Astrocyte (in vitro differentiated cells and primary cell): ENCODE measurements at regions not wholly inside any gene's neighbourhood (a gene's known extent, or its start where the extent isn't known, plus 50 kb on each side); places are given as distances from the start of the nearest gene placed in this dataset.
A peak's percentile ranks its signal among the peaks of the same experiment; 100 is the strongest.
"Not testable (repeated sequence)": the region's sequence is repeated elsewhere in the genome, so short reads cannot be mapped to it uniquely, and the experiment has no call there.

ENCODE experiments used
- DNase-seq: peaks from one replicate; pipeline ENCODE4 v3.0.0-alpha.2; 2010; ENCODE audit warnings: low read depth
- FAIRE-seq: peaks from 2 replicates; lab custom pipeline; 2011; peaks lifted over from hg19 to GRCh38; lab: Jason Lieb, UNC
- H2AFZ ChIP-seq: 2 replicates; pipeline ENCODE4 v1.6.0; 2012; ENCODE audit warnings: low read depth, low read length, inconsistent platforms
- H3K27ac ChIP-seq: 2 replicates; pipeline ENCODE4 v1.5.1; 2011; ENCODE audit warnings: low read depth, low read length, inconsistent platforms
- H3K27me3 ChIP-seq: 2 replicates; pipeline ENCODE4 v1.6.0; 2011; ENCODE audit warnings: low read length, inconsistent platforms; ENCODE audit not compliant: insufficient read depth
- H3K36me3 ChIP-seq: 2 replicates; pipeline ENCODE4 v1.5.1; 2011; ENCODE audit warnings: low read length, inconsistent platforms; ENCODE audit not compliant: insufficient read depth
- H3K4me1 ChIP-seq: 2 replicates; pipeline ENCODE4 v1.5.1; 2011; ENCODE audit warnings: low read length, inconsistent platforms; ENCODE audit not compliant: insufficient read depth
- H3K4me2 ChIP-seq: 2 replicates; pipeline ENCODE4 v1.6.0; 2012; ENCODE audit warnings: low read length, inconsistent platforms
- H3K4me3 ChIP-seq: 2 replicates; pipeline ENCODE4 v1.5.1; 2011; ENCODE audit warnings: low read depth, mild to moderate bottlenecking, low read length, inconsistent platforms; ENCODE audit not compliant: insufficient read depth
- H3K79me2 ChIP-seq: 2 replicates; pipeline ENCODE4 v1.6.0; 2012; ENCODE audit warnings: mild to moderate bottlenecking, low read length, inconsistent platforms; ENCODE audit not compliant: insufficient read depth
- H3K9ac ChIP-seq: 2 replicates; pipeline ENCODE4 v1.6.0; 2012; ENCODE audit warnings: mild to moderate bottlenecking, low read length, inconsistent platforms
- H3K9me3 ChIP-seq: 2 replicates; pipeline ENCODE4 v1.5.1; 2012; ENCODE audit warnings: low read depth, mild to moderate bottlenecking, low read length, inconsistent platforms; ENCODE audit not compliant: insufficient read depth
- H4K20me1 ChIP-seq: 2 replicates; pipeline ENCODE4 v1.6.0; 2012; ENCODE audit warnings: low read length, inconsistent platforms; ENCODE audit not compliant: insufficient read depth
- H3K27ac Mint-ChIP-seq: one replicate; pipeline ENCODE4 v1.8.0; 2021; ENCODE audit warnings: mild to moderate bottlenecking, mixed read lengths; ENCODE audit not compliant: unreplicated experiment
- H3K27me3 Mint-ChIP-seq: one replicate; pipeline ENCODE4 v1.8.0; 2021; ENCODE audit warnings: low read depth, mixed read lengths; ENCODE audit not compliant: unreplicated experiment
- H3K36me3 Mint-ChIP-seq: one replicate; pipeline ENCODE4 v1.8.0; 2021; ENCODE audit warnings: low read depth, mixed read lengths; ENCODE audit not compliant: unreplicated experiment
- H3K4me1 Mint-ChIP-seq: one replicate; pipeline ENCODE4 v1.8.0; 2021; ENCODE audit warnings: low read depth, mixed read lengths; ENCODE audit not compliant: unreplicated experiment
- H3K4me3 Mint-ChIP-seq: one replicate; pipeline ENCODE4 v1.8.0; 2021; ENCODE audit warnings: mild to moderate bottlenecking, moderate library complexity, mixed read lengths; ENCODE audit not compliant: unreplicated experiment
- H3K9me3 Mint-ChIP-seq: one replicate; pipeline ENCODE4 v1.8.0; 2021; ENCODE audit warnings: mild to moderate bottlenecking, mixed read lengths; ENCODE audit not compliant: unreplicated experiment
- CTCF ChIP-seq: IDR thresholded peaks from 2 replicates; pipeline ENCODE4 v1.5.1; 2011; ENCODE audit warnings: low read depth, mild to moderate bottlenecking, inconsistent platforms, low read length, moderate library complexity; ENCODE audit not compliant: insufficient read depth
- EZH2 ChIP-seq: IDR thresholded peaks from 2 replicates; pipeline ENCODE4 v1.6.1; 2012; ENCODE audit warnings: mild to moderate bottlenecking, low read length, inconsistent platforms; ENCODE audit not compliant: insufficient read depth

- no peak overlapping the region for H3K27ac Mint-ChIP-seq
- H3K36me3 Mint-ChIP-seq, result no peaks in the 10 kb centered on the region
- Histone ChIP-seq H2AFZ (no peak overlapping the region), H4K20me1 (no peaks in the 10 kb centered on the region), H3K9me3 (no peaks in the 10 kb centered on the region), H3K27ac (no peak overlapping the region), H3K27me3 (no peaks in the 10 kb centered on the region), H3K4me2 (no peak overlapping the region), H3K36me3 (no peaks in the 10 kb centered on the region), H3K4me3 (no peak overlapping the region), H3K4me1 (peaks cover 3% of the 10 kb centered on the region), H3K79me2 (no peaks in the 10 kb centered on the region), H3K9ac (no peak overlapping the region)
- no peaks in the 10 kb centered on the region for H3K27me3 Mint-ChIP-seq
- H3K4me1 Mint-ChIP-seq, result no peaks in the 10 kb centered on the region
- TF ChIP-seq CTCF (no peak), EZH2 (no peak)
- no peaks in the 10 kb centered on the region for H3K9me3 Mint-ChIP-seq
- DNase-seq, result peak; percentile 73
- no peak for FAIRE-seq
- no peak overlapping the region for H3K4me3 Mint-ChIP-seq
Measured at GRCh38 chr10:17533731-17534130, 79.3 kb upstream of the ST8SIA6 start.

GRCh38 chr10:17528306-17528862 is 74.0 kb upstream of the ST8SIA6 start:
- Histone ChIP-seq H3K79me2 (no peaks in the 10 kb centered on the region), H3K4me1 (peaks cover 11% of the 10 kb centered on the region), H3K4me3 (no peak overlapping the region), H3K4me2 (peak overlapping the region; percentile 72), H2AFZ (peak overlapping the region; percentile 30), H4K20me1 (no peaks in the 10 kb centered on the region), H3K9ac (peak overlapping the region; percentile 44), H3K27me3 (no peaks in the 10 kb centered on the region), H3K27ac (peak overlapping the region; percentile 78), H3K9me3 (peaks cover 2% of the 10 kb centered on the region), H3K36me3 (no peaks in the 10 kb centered on the region)
- Mint-ChIP-seq H3K4me1 (peaks cover 6% of the 10 kb centered on the region), H3K36me3 (no peaks in the 10 kb centered on the region), H3K9me3 (peaks cover 5% of the 10 kb centered on the region), H3K27ac (peak overlapping the region; percentile 0), H3K4me3 (no peak overlapping the region), H3K27me3 (no peaks in the 10 kb centered on the region)
- TF ChIP-seq CTCF (no peak), EZH2 (no peak)
- DNase-seq (peak; percentile 62), FAIRE-seq (no peak)

GRCh38 chr10:17527514-17528146 is 73.2 kb upstream of the ST8SIA6 start:
- peaks cover 2% of the 10 kb centered on the region for H3K9me3 ChIP-seq
- Mint-ChIP-seq H3K4me3 (peak overlapping the region; percentile 7), H3K36me3 (no peaks in the 10 kb centered on the region), H3K4me1 (peaks cover 6% of the 10 kb centered on the region), H3K9me3 (peaks cover 5% of the 10 kb centered on the region), H3K27ac (peak overlapping the region; percentile 63), H3K27me3 (no peaks in the 10 kb centered on the region)
- no peaks in the 10 kb centered on the region for H3K27me3 ChIP-seq
- H3K36me3 ChIP-seq, result no peaks in the 10 kb centered on the region
- peak overlapping the region; percentile 78 for H3K27ac ChIP-seq
- peak overlapping the region; percentile 44 for H3K9ac ChIP-seq
- peak; percentile 92 for DNase-seq
- H3K4me2 ChIP-seq, result peak overlapping the region; percentile 72
- H4K20me1 ChIP-seq, result no peaks in the 10 kb centered on the region
- TF ChIP-seq EZH2 (no peak), CTCF (no peak)
- H3K79me2 ChIP-seq, result no peaks in the 10 kb centered on the region
- H3K4me1 ChIP-seq, result peaks cover 11% of the 10 kb centered on the region
- FAIRE-seq, result no peak
- H2AFZ ChIP-seq, result peak overlapping the region; percentile 53
- no peak overlapping the region for H3K4me3 ChIP-seq

- peaks cover 11% of the 10 kb centered on the region for H3K4me1 ChIP-seq
- not testable (repeated sequence) for H3K4me2 ChIP-seq, H3K27me3 ChIP-seq, H3K4me3 ChIP-seq, H3K36me3 ChIP-seq, FAIRE-seq, H3K27me3 Mint-ChIP-seq, H2AFZ ChIP-seq, DNase-seq, H3K36me3 Mint-ChIP-seq, H3K27ac ChIP-seq, H3K27ac Mint-ChIP-seq, H3K9ac ChIP-seq, H4K20me1 ChIP-seq, H3K4me1 Mint-ChIP-seq, H3K9me3 Mint-ChIP-seq, H3K4me3 Mint-ChIP-seq, H3K9me3 ChIP-seq, H3K79me2 ChIP-seq
Measured at GRCh38 chr10:17526571-17526970, 72.2 kb upstream of the ST8SIA6 start.
